ENCODE measurements at regions not wholly inside any gene's neighbourhood (a gene's known extent, or its start where the extent isn't known, plus 50 kb on each side); places are given as distances from the start of the nearest gene placed in this dataset.

DNA sequence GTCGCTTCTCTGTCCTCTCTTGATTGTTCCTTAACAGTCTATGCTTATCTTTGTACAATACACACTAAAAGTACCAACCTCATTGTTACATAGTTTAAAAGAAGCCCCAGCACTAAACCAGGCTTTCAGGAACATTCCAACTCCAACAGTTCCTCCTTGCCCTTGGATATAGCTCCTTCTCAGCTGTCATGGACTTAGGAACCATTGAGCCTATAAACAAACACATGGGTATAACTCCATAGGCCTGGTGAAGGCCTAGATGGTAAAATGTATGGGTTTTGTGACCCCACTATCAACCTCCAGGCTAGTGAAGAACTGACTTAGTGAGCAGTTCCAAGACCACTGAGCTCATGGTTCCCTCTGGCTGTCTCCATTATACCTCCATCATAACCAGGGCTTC lies 74.8 kb upstream of the SLC39A10 start:
- Histone ChIP-seq H2AFZ (ENCODE audit: low read length) (peak overlapping the region; percentile 1), H3K4me2 (ENCODE audit: insufficient read depth, low read length) (no peak overlapping the region), H3K79me2 (ENCODE audit: insufficient read depth, low read length) (no peaks in the 10 kb centered on the region), H3K27me3 (ENCODE audit: insufficient read depth, low read length) (no peaks in the 10 kb centered on the region), H3K27ac (ENCODE audit: low read depth, low read length) (no peak overlapping the region), H3K4me3 (ENCODE audit: insufficient read depth, low read length) (no peak overlapping the region), H3K9me3 (ENCODE audit: low read depth, low read length) (no peaks in the 10 kb centered on the region), H3K36me3 (ENCODE audit: insufficient read depth, low read length) (no peaks in the 10 kb centered on the region), H3K4me1 (ENCODE audit: insufficient read depth, low read length) (no peaks in the 10 kb centered on the region), H4K20me1 (ENCODE audit: insufficient read depth, low read length) (no peaks in the 10 kb centered on the region)
- DNase-seq (ENCODE audit: insufficient read length, low spot score, missing footprints), result no peak
- TF ChIP-seq, protein P1, sequence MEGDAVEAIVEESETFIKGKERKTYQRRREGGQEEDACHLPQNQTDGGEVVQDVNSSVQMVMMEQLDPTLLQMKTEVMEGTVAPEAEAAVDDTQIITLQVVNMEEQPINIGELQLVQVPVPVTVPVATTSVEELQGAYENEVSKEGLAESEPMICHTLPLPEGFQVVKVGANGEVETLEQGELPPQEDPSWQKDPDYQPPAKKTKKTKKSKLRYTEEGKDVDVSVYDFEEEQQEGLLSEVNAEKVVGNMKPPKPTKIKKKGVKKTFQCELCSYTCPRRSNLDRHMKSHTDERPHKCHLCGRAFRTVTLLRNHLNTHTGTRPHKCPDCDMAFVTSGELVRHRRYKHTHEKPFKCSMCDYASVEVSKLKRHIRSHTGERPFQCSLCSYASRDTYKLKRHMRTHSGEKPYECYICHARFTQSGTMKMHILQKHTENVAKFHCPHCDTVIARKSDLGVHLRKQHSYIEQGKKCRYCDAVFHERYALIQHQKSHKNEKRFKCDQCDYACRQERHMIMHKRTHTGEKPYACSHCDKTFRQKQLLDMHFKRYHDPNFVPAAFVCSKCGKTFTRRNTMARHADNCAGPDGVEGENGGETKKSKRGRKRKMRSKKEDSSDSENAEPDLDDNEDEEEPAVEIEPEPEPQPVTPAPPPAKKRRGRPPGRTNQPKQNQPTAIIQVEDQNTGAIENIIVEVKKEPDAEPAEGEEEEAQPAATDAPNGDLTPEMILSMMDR (IDR thresholded peaks at IDR 0.05; ENCODE audit: extremely low read depth, low read depth, low read length), result no peak

- Histone ChIP-seq H3K27ac (ENCODE audit: low read depth, low read length) (no peak overlapping the region), H3K36me3 (ENCODE audit: insufficient read depth, low read length) (no peaks in the 10 kb centered on the region), H3K79me2 (ENCODE audit: insufficient read depth, low read length) (no peaks in the 10 kb centered on the region), H3K4me2 (ENCODE audit: insufficient read depth, low read length) (no peak overlapping the region), H3K4me3 (ENCODE audit: insufficient read depth, low read length) (no peak overlapping the region), H3K27me3 (ENCODE audit: insufficient read depth, low read length) (no peaks in the 10 kb centered on the region), H2AFZ (ENCODE audit: low read length) (no peak overlapping the region), H4K20me1 (ENCODE audit: insufficient read depth, low read length) (no peaks in the 10 kb centered on the region), H3K4me1 (ENCODE audit: insufficient read depth, low read length) (peaks cover 14% of the 10 kb centered on the region), H3K9me3 (ENCODE audit: low read depth, low read length) (no peaks in the 10 kb centered on the region)
- no peak for DNase-seq (ENCODE audit: insufficient read length, low spot score, missing footprints)
- TF ChIP-seq, protein P1 (IDR thresholded peaks at IDR 0.05; ENCODE audit: extremely low read depth, low read depth, low read length), result no peak
Observed at GRCh38 chr2:195579776-195580555, 77.1 kb upstream of the SLC39A10 start.

DNA sequence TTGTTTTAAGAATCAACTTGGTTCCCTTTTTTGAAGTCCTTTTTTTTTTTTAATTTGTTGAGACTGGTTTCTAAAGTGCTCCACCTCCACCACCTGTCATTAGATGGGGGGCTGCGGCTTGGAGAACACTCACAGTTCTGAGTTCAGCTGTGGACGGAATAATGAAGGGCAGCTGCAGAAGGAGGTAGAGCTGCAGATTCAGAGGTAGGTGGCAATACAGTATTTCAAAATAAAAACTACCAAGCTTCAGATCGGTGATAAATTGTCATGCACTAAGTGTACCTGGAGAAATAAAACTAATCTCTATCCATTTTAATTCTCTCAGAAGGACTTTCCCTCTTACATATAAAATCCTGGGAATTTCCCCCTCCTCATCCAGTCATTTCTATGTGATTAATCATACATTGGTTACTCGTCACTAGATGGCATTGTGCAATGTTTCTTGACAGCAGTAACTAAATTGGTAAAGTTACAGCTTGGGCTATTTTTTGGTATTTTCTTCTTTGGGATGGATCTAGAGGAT lies 81.1 kb upstream of the SLC39A10 start:
- H3K79me2 ChIP-seq (ENCODE audit: insufficient read depth, low read length), result no peaks in the 10 kb centered on the region
- H3K4me2 ChIP-seq (ENCODE audit: insufficient read depth, low read length), result peak overlapping the region; percentile 62
- no peaks in the 10 kb centered on the region for H3K27me3 ChIP-seq (ENCODE audit: insufficient read depth, low read length)
- H3K4me3 ChIP-seq (ENCODE audit: insufficient read depth, low read length), result no peak overlapping the region
- H3K36me3 ChIP-seq (ENCODE audit: insufficient read depth, low read length), result no peaks in the 10 kb centered on the region
- peak overlapping the region; percentile 84 for H3K27ac ChIP-seq (ENCODE audit: low read depth, low read length)
- TF ChIP-seq, protein P1 (IDR thresholded peaks at IDR 0.05; ENCODE audit: extremely low read depth, low read depth, low read length), result no peak
- H4K20me1 ChIP-seq (ENCODE audit: insufficient read depth, low read length), result no peaks in the 10 kb centered on the region
- no peaks in the 10 kb centered on the region for H3K9me3 ChIP-seq (ENCODE audit: low read depth, low read length)
- DNase-seq (ENCODE audit: insufficient read length, low spot score, missing footprints), result peak; percentile 94
- H2AFZ ChIP-seq (ENCODE audit: low read length), result no peak overlapping the region
- H3K4me1 ChIP-seq (ENCODE audit: insufficient read depth, low read length), result peaks cover 23% of the 10 kb centered on the region

DNA sequence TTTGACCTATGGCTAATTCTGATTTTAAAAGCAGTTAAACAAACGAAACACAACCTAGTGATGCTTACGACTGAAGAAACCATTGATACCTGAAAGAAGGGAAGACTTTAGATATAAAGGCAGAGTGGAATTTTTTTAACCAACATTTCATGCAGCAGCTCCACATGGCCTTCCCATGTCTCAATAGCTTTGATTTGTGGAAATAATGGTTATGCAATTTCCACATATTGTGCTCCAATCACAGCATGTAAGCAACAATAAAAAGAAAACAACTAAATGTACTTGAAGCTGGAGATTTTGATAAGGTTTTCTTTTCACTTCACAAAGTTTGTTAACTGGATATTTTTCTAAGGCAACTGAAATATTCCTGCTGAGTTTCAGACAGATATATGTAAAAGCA lies 82.0 kb upstream of the SLC39A10 start:
- no peaks in the 10 kb centered on the region for H3K36me3 ChIP-seq (ENCODE audit: insufficient read depth, low read length)
- no peaks in the 10 kb centered on the region for H3K79me2 ChIP-seq (ENCODE audit: insufficient read depth, low read length)
- H2AFZ ChIP-seq (ENCODE audit: low read length), result no peak overlapping the region
- peaks cover 23% of the 10 kb centered on the region for H3K4me1 ChIP-seq (ENCODE audit: insufficient read depth, low read length)
- H3K4me3 ChIP-seq (ENCODE audit: insufficient read depth, low read length), result no peak overlapping the region
- TF ChIP-seq, protein P1 (IDR thresholded peaks at IDR 0.05; ENCODE audit: extremely low read depth, low read depth, low read length), result no peak
- no peaks in the 10 kb centered on the region for H3K27me3 ChIP-seq (ENCODE audit: insufficient read depth, low read length)
- H3K9me3 ChIP-seq (ENCODE audit: low read depth, low read length), result no peaks in the 10 kb centered on the region
- no peak overlapping the region for H3K4me2 ChIP-seq (ENCODE audit: insufficient read depth, low read length)
- H4K20me1 ChIP-seq (ENCODE audit: insufficient read depth, low read length), result no peaks in the 10 kb centered on the region
- DNase-seq (ENCODE audit: insufficient read length, low spot score, missing footprints), result no peak
- H3K27ac ChIP-seq (ENCODE audit: low read depth, low read length), result peak overlapping the region; percentile 54

Data from osteoblast (primary cell).